Caco-2 (cell line): ENCODE measurements at regions not wholly inside any gene's neighbourhood (a gene's known extent, or its start where the extent isn't known, plus 50 kb on each side); places are given as distances from the start of the nearest gene placed in this dataset.
A peak's percentile ranks its signal among the peaks of the same experiment; 100 is the strongest.

Source experiments
- BruUV-seq: library from RNA; stranded (reverse); fragments of 400-500 nt; replicated peaks from 2 replicates; lab custom pipeline; 2021; lab: Mats Ljungman, UMichigan
- CTCF ChIA-PET: fragments of 300-600 bp; sonication (Branson Sonifier 250); formaldehyde crosslinking; loops from one replicate; lab custom pipeline; 2022; ENCODE audit warnings: antibody characterized with exemption; lab: Charles Lee
- POLR2A ChIA-PET: fragments of 300-600 bp; sonication (Branson Sonifier 250); formaldehyde crosslinking; loops from one replicate; lab custom pipeline; 2022; ENCODE audit warnings: antibody characterized with exemption; lab: Charles Lee
- DNase-seq, 2 experiments: peaks; one replicate each; pipeline versions ENCODE4 v3.0.0 to v3.0.0-alpha.2; 2020 to 2022
- H3K27me3 ChIP-seq: replicated peaks from 2 replicates; pipeline ENCODE4 v1.6.0; 2011; ENCODE audit warnings: low read length; ENCODE audit not compliant: control insufficient read depth, insufficient read depth
- H3K36me3 ChIP-seq: 2 replicates; pipeline ENCODE4 v1.5.1; 2011; ENCODE audit warnings: low read length; ENCODE audit not compliant: control insufficient read depth, insufficient read depth
- H3K4me1 ChIP-seq: fragments of 250-450 bp; sonication (Bioruptor Pico); 2 replicates; pipeline ENCODE4 v1.5.1; 2020; ENCODE audit warnings: mild to moderate bottlenecking
- H3K4me3 ChIP-seq: 2 replicates; pipeline ENCODE4 v1.5.1; 2011; ENCODE audit warnings: low read depth, mild to moderate bottlenecking, control low read depth, low read length
- H3K9me3 ChIP-seq: fragments of 250-450 bp; sonication (Bioruptor Pico); 2 replicates; pipeline ENCODE4 v1.5.1; 2020; ENCODE audit warnings: mild to moderate bottlenecking, moderate library complexity
- H3K27ac Mint-ChIP-seq: one replicate; pipeline ENCODE4 v1.8.0; 2022; ENCODE audit warnings: mixed read lengths; ENCODE audit not compliant: unreplicated experiment
- H3K27me3 Mint-ChIP-seq: one replicate; pipeline ENCODE4 v1.8.0; 2022; ENCODE audit warnings: mixed read lengths; ENCODE audit not compliant: insufficient read depth, unreplicated experiment
- H3K36me3 Mint-ChIP-seq: one replicate; pipeline ENCODE4 v1.8.0; 2022; ENCODE audit warnings: mild to moderate bottlenecking, mixed read lengths; ENCODE audit not compliant: insufficient read depth, unreplicated experiment
- H3K4me1 Mint-ChIP-seq: one replicate; pipeline ENCODE4 v1.8.0; 2022; ENCODE audit warnings: low read depth, mixed read lengths; ENCODE audit not compliant: unreplicated experiment
- H3K4me3 Mint-ChIP-seq: one replicate; pipeline ENCODE4 v1.8.0; 2022; ENCODE audit warnings: mild to moderate bottlenecking, moderate library complexity, mixed read lengths; ENCODE audit not compliant: unreplicated experiment
- H3K9me3 Mint-ChIP-seq: one replicate; pipeline ENCODE4 v1.8.0; 2022; ENCODE audit warnings: mixed read lengths; ENCODE audit not compliant: unreplicated experiment
- intact Hi-C: fragments of 100-400 bp; cut with micrococcal nuclease; formaldehyde crosslinking; loops from one replicate; pipeline ENCODE4 v1.10.0; 2022; ENCODE audit not compliant: unreplicated experiment
- TF ChIP-seq, protein P1 (sequence below), 2 experiments: fragments of 200-600 bp in 1 of 2; IDR thresholded peaks; 1 replicate in 1 of 2; 2 replicates in 1 of 2; pipeline versions ENCODE4 v1.5.1 to v1.8.0; 2011 to 2022; ENCODE audit warnings: antibody characterized with exemption in 1 of 2, control low read depth in 1 of 2, inconsistent platforms in 1 of 2, low read depth in 1 of 2, low read length in 1 of 2, mild to moderate bottlenecking in 1 of 2, moderate library complexity in 1 of 2; ENCODE audit not compliant: insufficient read depth in 1 of 2, severe bottlenecking in 1 of 2, unreplicated experiment in 1 of 2

DNA sequence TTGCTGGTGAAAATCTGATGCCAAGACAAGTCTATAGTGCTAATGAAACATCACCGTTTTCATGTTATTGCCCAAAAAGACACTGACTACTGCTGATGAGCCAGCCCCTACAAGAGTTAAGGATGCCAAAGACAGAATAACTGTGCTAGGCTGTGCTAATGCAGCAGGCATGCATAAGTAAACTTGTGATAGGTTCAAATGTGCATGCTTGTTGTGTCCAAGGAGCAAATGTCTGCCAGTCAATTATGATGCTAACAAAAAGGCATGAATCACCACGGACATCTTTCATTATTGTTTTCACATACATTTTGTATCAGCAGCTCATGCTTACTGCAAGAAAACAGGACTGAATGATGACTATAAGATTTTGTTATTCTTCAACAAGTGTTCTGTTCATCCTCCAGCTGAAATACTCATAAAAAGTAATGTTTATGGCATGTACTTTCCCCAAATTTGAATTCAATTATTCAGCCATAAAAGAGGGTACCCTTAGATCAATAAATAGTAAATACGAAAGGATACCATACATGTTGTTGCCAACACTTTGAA lies 306.9 kb upstream of the ARSJ start:
- ChIA-PET POLR2A (no interaction called here), CTCF (no interaction called here)
- intact Hi-C loops = no loop called here
- Mint-ChIP-seq H3K9me3 (peaks cover 30% of the 10 kb centered on the region), H3K4me1 (no peaks in the 10 kb centered on the region), H3K36me3 (no peaks in the 10 kb centered on the region), H3K4me3 (no peak overlapping the region), H3K27me3 (no peaks in the 10 kb centered on the region), H3K27ac (no peak overlapping the region)
- Histone ChIP-seq H3K36me3 (no peaks in the 10 kb centered on the region), H3K27me3 (no peaks in the 10 kb centered on the region), H3K4me3 (no peak overlapping the region), H3K9me3 (no peaks in the 10 kb centered on the region), H3K4me1 (peaks cover 5% of the 10 kb centered on the region; the same call in 1 of the 2 replicates)
- TF ChIP-seq, protein P1, sequence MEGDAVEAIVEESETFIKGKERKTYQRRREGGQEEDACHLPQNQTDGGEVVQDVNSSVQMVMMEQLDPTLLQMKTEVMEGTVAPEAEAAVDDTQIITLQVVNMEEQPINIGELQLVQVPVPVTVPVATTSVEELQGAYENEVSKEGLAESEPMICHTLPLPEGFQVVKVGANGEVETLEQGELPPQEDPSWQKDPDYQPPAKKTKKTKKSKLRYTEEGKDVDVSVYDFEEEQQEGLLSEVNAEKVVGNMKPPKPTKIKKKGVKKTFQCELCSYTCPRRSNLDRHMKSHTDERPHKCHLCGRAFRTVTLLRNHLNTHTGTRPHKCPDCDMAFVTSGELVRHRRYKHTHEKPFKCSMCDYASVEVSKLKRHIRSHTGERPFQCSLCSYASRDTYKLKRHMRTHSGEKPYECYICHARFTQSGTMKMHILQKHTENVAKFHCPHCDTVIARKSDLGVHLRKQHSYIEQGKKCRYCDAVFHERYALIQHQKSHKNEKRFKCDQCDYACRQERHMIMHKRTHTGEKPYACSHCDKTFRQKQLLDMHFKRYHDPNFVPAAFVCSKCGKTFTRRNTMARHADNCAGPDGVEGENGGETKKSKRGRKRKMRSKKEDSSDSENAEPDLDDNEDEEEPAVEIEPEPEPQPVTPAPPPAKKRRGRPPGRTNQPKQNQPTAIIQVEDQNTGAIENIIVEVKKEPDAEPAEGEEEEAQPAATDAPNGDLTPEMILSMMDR (IDR thresholded peaks at IDR 0.05; ENCODE audit: insufficient read depth in 1 of 2, low read depth in 1 of 2, low read length in 1 of 2, severe bottlenecking in 1 of 2, unreplicated experiment in 1 of 2) = no peak
- BruUV-seq = no TSS peak
- no peak for DNase-seq

- CTCF ChIA-PET = no interaction called here
- no TSS peak for BruUV-seq
- Histone ChIP-seq H3K4me3 (no peak overlapping the region), H3K36me3 (no peaks in the 10 kb centered on the region), H3K27me3 (no peaks in the 10 kb centered on the region), H3K9me3 (no peaks in the 10 kb centered on the region), H3K4me1 (no peaks in the 10 kb centered on the region)
- H3K36me3 Mint-ChIP-seq = no peaks in the 10 kb centered on the region
- peaks cover 31% of the 10 kb centered on the region for H3K9me3 Mint-ChIP-seq
- H3K4me3 Mint-ChIP-seq = no peak overlapping the region
- H3K27ac Mint-ChIP-seq = no peak overlapping the region
- POLR2A ChIA-PET = no interaction called here
- peak in 1 of 2 experiments; percentile 43 for DNase-seq
- intact Hi-C loops = no loop called here
- H3K4me1 Mint-ChIP-seq = no peaks in the 10 kb centered on the region
- no peaks in the 10 kb centered on the region for H3K27me3 Mint-ChIP-seq
- TF ChIP-seq, protein P1 (IDR thresholded peaks at IDR 0.05; ENCODE audit: insufficient read depth in 1 of 2, low read depth in 1 of 2, low read length in 1 of 2, severe bottlenecking in 1 of 2, unreplicated experiment in 1 of 2) = no peak
These were observed 307.7 kb upstream of the ARSJ start for GRCh38 chr4:114287079-114287696.

DNA sequence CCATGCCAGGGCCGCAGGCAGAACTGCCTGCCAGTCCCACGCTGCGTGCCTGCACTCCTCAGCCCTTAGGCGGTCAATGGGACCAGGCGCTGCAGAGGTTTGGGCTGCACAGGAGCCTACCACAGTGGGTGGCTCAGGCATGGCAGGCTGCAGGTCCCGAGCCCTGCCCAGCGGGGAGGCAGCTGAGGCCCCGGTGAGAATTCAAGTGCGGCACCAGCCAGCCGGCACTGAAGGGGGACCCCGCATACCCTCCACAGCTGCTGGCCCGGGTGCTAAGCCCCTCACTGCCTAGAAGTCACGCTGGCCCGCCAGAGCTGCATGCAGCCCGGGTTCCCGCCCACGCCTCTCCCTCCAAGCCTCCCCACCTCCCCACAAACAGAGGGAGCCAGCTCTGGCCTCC lies 302.5 kb upstream of the UGT8 start:
- Histone ChIP-seq H3K9me3 (no peaks in the 10 kb centered on the region), H3K36me3 (no peaks in the 10 kb centered on the region), H3K4me1 (no peaks in the 10 kb centered on the region), H3K27me3 (no peaks in the 10 kb centered on the region), H3K4me3 (no peak overlapping the region)
- POLR2A ChIA-PET = no interaction called here
- TF ChIP-seq, protein P1 (IDR thresholded peaks at IDR 0.05; ENCODE audit: insufficient read depth in 1 of 2, low read depth in 1 of 2, low read length in 1 of 2, severe bottlenecking in 1 of 2, unreplicated experiment in 1 of 2) = no peak
- H3K27me3 Mint-ChIP-seq = no peaks in the 10 kb centered on the region
- H3K4me1 Mint-ChIP-seq = no peaks in the 10 kb centered on the region
- no peak for DNase-seq
- no peak overlapping the region for H3K4me3 Mint-ChIP-seq
- H3K36me3 Mint-ChIP-seq = no peaks in the 10 kb centered on the region
- CTCF ChIA-PET = no interaction called here
- H3K27ac Mint-ChIP-seq = no peak overlapping the region
- no TSS peak for BruUV-seq
- H3K9me3 Mint-ChIP-seq = peaks cover 3% of the 10 kb centered on the region
- intact Hi-C loops = no loop called here
